Memory B cell (primary cell): ENCODE measurements at regions not wholly inside any gene's neighbourhood (a gene's known extent, or its start where the extent isn't known, plus 50 kb on each side); places are given as distances from the start of the nearest gene placed in this dataset.
"Not testable (repeated sequence)": the region's sequence is repeated elsewhere in the genome, so short reads cannot be mapped to it uniquely, and the experiment has no call there.

ENCODE experiments used
- ATAC-seq: fragments of 150-1000 bp; cut with Tn5 transposase; 2 replicates; pipeline ENCODE4 v1.10.0; 2021; ENCODE audit warnings: low read depth, mild to moderate bottlenecking, moderate library complexity
- DNase-seq, 2 donors: peaks; one replicate each; pipeline ENCODE4 v3.0.0; 2022; ENCODE audit warnings: low spot score in 2 of 2
- H3K27ac Mint-ChIP-seq: one replicate; pipeline ENCODE4 v1.8.0; 2022; ENCODE audit warnings: mild to moderate bottlenecking, moderate library complexity, mixed read lengths
- H3K27me3 Mint-ChIP-seq: one replicate; pipeline ENCODE4 v1.8.0; 2022; ENCODE audit warnings: mixed read lengths
- H3K36me3 Mint-ChIP-seq: one replicate; pipeline ENCODE4 v1.8.0; 2022; ENCODE audit warnings: mild to moderate bottlenecking, mixed read lengths
- H3K4me1 Mint-ChIP-seq: one replicate; pipeline ENCODE4 v1.8.0; 2022; ENCODE audit warnings: mixed read lengths
- H3K4me3 Mint-ChIP-seq: one replicate; pipeline ENCODE4 v1.8.0; 2022; ENCODE audit warnings: mild to moderate bottlenecking, moderate library complexity, mixed read lengths
- H3K9me3 Mint-ChIP-seq: one replicate; pipeline ENCODE4 v1.8.0; 2022; ENCODE audit warnings: mixed read lengths

GRCh38 chr7:65800890-65801341, 72.0 kb upstream of the VKORC1L1 start:
- H3K4me3 Mint-ChIP-seq, result no peak overlapping the region
- no peak for DNase-seq
- H3K36me3 Mint-ChIP-seq, result peaks cover 6% of the 10 kb centered on the region
- no peaks in the 10 kb centered on the region for H3K4me1 Mint-ChIP-seq
- no peak overlapping the region for H3K27ac Mint-ChIP-seq
- no peak for ATAC-seq
- no peaks in the 10 kb centered on the region for H3K9me3 Mint-ChIP-seq
- no peaks in the 10 kb centered on the region for H3K27me3 Mint-ChIP-seq

DNA sequence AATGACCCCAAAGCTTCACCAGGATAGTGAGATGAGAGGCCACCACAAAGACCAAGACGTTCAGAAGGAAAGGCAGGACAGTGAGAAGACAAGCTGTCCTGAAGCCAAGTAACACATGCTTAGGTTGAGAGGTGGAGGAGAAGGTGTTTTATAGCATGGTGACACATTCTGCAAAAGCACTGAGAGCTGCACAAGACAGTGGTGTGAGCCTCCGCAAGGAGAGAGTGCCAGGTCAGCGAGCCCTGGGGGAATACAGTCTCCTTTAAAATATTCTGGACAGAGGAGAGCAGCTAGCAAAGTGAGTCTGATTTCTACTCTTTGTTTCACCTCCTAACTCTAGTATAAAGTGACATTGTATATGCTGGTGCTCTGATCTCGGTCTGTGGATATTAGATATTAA, 68.0 kb upstream of the VKORC1L1 start:
- Mint-ChIP-seq H3K4me3 (no peak overlapping the region), H3K4me1 (peaks cover 6% of the 10 kb centered on the region), H3K9me3 (peaks cover 1% of the 10 kb centered on the region), H3K36me3 (peaks cover 9% of the 10 kb centered on the region), H3K27ac (no peak overlapping the region), H3K27me3 (no peaks in the 10 kb centered on the region)
- DNase-seq (no peak), ATAC-seq (no peak)

- not testable (repeated sequence) for H3K9me3 Mint-ChIP-seq, H3K27ac Mint-ChIP-seq, H3K4me3 Mint-ChIP-seq, H3K36me3 Mint-ChIP-seq, DNase-seq, ATAC-seq, H3K27me3 Mint-ChIP-seq, H3K4me1 Mint-ChIP-seq
These were observed 65.8 kb upstream of the VKORC1L1 start for GRCh38 chr7:65807067-65807466.

- DNase-seq (no peak), ATAC-seq (peak; percentile 53)
- peaks cover 7% of the 10 kb centered on the region for H3K4me1 Mint-ChIP-seq
- peaks cover 8% of the 10 kb centered on the region for H3K36me3 Mint-ChIP-seq
- no peaks in the 10 kb centered on the region for H3K27me3 Mint-ChIP-seq
- peaks cover 1% of the 10 kb centered on the region for H3K9me3 Mint-ChIP-seq
- H3K27ac Mint-ChIP-seq, result no peak overlapping the region
- peak overlapping the region; percentile 27 for H3K4me3 Mint-ChIP-seq
These were observed 63.5 kb upstream of the VKORC1L1 start for GRCh38 chr7:65809259-65809981.

- Mint-ChIP-seq H3K4me3 (peak overlapping the region; percentile 27), H3K27me3 (no peaks in the 10 kb centered on the region), H3K4me1 (peaks cover 7% of the 10 kb centered on the region), H3K36me3 (peaks cover 7% of the 10 kb centered on the region), H3K9me3 (peaks cover 1% of the 10 kb centered on the region), H3K27ac (no peak overlapping the region)
- DNase-seq, result no peak
- no peak for ATAC-seq
These were observed 62.9 kb upstream of the VKORC1L1 start for GRCh38 chr7:65809982-65810288.

- Mint-ChIP-seq H3K4me1 (peaks cover 7% of the 10 kb centered on the region), H3K27me3 (no peaks in the 10 kb centered on the region), H3K4me3 (no peak overlapping the region), H3K27ac (no peak overlapping the region), H3K9me3 (peaks cover 1% of the 10 kb centered on the region), H3K36me3 (peaks cover 4% of the 10 kb centered on the region)
- DNase-seq (no peak), ATAC-seq (no peak)
These were observed 60.6 kb upstream of the VKORC1L1 start for GRCh38 chr7:65812281-65812680.

- H3K4me1 Mint-ChIP-seq, DNase-seq, H3K9me3 Mint-ChIP-seq, H3K27ac Mint-ChIP-seq, ATAC-seq, H3K36me3 Mint-ChIP-seq, H3K27me3 Mint-ChIP-seq, H3K4me3 Mint-ChIP-seq: not testable (repeated sequence)
These were observed 58.2 kb upstream of the VKORC1L1 start for GRCh38 chr7:65814556-65815167.

GRCh38 chr7:65820287-65820950, 52.5 kb upstream of the VKORC1L1 start:
- Mint-ChIP-seq H3K36me3 (peaks cover 4% of the 10 kb centered on the region), H3K27ac (no peak overlapping the region), H3K9me3 (no peaks in the 10 kb centered on the region), H3K4me3 (no peak overlapping the region), H3K4me1 (no peaks in the 10 kb centered on the region), H3K27me3 (no peaks in the 10 kb centered on the region)
- ATAC-seq (no peak), DNase-seq (no peak)
